AG10803 (cell line): ENCODE measurements at regions not wholly inside any gene's neighbourhood (a gene's known extent, or its start where the extent isn't known, plus 50 kb on each side); places are given as distances from the start of the nearest gene placed in this dataset.

Source experiments
- DNase-seq: peaks from one replicate; pipeline ENCODE4 v3.0.0; 2010; ENCODE audit warnings: low read depth
- H3K4me3 ChIP-seq: 2 replicates; pipeline ENCODE4 v1.5.1; 2011; ENCODE audit warnings: mild to moderate bottlenecking, low read length, control low read depth
- TF ChIP-seq, protein P1 (sequence below): conservative IDR thresholded peaks from 2 replicates; pipeline ENCODE4 v1.5.1; 2011; ENCODE audit warnings: mild to moderate bottlenecking, low read length, control low read depth, inconsistent platforms

DNA sequence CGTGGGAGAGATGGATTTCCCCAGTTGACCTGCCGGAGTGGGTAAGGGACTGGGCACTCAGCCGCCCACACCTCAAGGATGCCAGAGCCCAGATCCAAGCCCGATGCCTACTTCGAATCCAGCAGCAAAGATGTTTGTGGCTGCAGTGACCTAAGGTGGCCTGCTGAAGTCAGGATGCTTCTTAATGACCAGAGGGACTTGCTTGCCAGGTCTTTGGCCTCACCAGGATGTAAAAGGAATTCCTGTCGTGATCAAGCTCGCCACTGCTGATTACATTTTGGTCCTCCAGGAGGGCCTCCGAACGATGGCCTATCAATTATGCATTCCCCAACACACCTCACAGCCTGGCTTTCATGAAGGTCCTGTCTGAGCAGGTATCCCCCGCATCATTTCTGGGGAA lies 349.5 kb upstream of the ZMIZ1 start:
- no peak for DNase-seq
- TF ChIP-seq, protein P1, sequence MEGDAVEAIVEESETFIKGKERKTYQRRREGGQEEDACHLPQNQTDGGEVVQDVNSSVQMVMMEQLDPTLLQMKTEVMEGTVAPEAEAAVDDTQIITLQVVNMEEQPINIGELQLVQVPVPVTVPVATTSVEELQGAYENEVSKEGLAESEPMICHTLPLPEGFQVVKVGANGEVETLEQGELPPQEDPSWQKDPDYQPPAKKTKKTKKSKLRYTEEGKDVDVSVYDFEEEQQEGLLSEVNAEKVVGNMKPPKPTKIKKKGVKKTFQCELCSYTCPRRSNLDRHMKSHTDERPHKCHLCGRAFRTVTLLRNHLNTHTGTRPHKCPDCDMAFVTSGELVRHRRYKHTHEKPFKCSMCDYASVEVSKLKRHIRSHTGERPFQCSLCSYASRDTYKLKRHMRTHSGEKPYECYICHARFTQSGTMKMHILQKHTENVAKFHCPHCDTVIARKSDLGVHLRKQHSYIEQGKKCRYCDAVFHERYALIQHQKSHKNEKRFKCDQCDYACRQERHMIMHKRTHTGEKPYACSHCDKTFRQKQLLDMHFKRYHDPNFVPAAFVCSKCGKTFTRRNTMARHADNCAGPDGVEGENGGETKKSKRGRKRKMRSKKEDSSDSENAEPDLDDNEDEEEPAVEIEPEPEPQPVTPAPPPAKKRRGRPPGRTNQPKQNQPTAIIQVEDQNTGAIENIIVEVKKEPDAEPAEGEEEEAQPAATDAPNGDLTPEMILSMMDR: no peak
- no peak overlapping the region for H3K4me3 ChIP-seq

DNA sequence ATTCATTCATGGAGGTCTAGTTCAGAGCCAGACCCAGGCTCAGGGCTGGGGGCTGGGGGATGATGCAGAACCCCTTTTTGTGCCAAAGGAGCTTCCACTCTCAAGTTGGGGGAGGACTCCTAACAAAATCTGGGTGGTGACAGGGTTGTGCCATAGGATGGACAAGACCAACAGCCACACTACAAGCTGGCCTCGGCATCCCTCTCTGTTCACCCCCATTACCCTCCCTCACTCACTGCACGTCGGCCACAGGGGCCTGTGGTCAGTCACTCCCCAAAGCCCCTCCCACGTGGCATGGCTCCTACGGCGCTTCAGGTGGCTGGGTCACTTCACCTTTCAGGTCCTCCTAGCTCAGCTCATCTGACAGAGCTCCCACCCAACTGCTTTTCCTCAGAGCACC lies 348.7 kb upstream of the ZMIZ1 start:
- TF ChIP-seq, protein P1: no peak
- no peak for DNase-seq
- H3K4me3 ChIP-seq: no peak overlapping the region

DNA sequence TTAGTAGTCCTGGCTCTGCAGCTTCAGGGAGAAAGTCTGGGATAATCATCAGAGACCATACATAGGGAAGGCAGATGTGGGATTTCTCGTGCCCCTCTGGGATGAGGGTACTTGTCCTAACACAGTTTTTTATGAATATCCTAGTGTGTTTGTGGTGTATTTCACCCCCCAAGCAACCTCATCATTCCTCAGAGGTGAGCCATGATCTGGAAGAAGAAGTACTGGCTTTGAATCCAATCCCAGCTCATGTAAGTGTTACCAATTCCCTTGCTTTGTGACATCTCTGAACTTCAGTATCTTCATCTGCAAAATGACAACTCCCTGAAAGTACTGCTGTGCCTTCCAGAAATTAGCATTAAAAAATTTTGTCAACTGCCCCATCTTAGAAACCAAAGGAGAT lies 347.5 kb upstream of the ZMIZ1 start:
- H3K4me3 ChIP-seq: no peak overlapping the region
- peak; percentile 56 for DNase-seq
- TF ChIP-seq, protein P1: no peak

DNA sequence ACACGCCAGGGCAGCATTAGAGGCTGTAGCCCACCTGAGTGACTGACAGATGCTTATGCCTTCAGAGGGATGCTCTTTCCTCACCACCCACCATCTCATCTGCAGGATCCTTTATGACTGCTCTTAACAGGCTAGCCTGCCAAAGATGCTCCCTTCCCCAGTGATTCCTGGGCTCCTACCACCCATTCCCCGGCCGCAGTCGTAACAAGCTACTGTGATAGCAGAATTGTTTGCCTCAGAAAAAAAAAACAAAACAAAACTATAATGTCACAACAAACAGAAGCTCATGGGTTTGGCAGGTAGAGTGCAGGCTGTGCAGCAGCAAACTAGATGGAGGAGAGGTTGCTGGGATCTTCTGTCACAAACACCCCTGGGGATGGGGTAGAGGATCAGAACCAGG lies 343.9 kb upstream of the ZMIZ1 start:
- DNase-seq: no peak
- TF ChIP-seq, protein P1: no peak
- no peak overlapping the region for H3K4me3 ChIP-seq

DNA sequence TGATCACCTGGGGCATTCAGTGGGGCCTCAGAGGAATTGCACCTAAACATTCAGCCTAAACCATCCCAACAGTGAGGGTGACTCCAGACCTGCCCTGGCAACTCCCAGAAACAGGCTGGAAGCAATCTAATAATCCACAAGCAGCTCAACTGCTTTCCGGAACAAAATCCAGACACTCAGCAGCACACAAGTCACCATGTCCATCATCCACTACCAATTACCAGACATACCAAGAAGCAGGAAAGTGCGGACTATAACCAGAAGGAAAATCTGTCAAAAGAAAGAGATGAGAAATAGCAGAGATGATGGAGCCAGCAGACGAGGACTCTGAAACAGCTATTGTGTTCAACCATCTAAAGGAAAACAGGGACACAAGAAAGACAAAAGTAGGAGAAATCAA lies 342.6 kb upstream of the ZMIZ1 start:
- no peak for DNase-seq
- H3K4me3 ChIP-seq: no peak overlapping the region
- TF ChIP-seq, protein P1: no peak

DNA sequence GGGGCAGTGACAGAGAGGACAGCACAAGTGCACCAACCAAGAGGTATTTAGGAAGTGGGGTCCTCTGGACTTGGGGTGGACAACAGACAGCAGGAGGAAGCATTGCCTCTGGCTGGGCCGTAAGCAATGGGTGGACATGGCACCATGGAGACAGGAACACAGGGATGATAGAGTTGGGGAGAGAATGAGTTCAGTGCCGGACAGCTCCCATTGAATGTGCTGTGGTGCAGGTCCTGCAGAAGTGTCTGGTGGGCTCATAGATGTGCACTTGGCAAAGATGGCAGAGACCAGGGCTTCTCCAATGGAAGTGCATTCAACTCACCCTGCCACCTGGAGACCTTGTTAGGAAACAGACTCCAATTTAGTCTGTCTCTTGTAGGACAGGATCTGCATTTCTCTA lies 341.5 kb upstream of the ZMIZ1 start:
- DNase-seq: no peak
- TF ChIP-seq, protein P1: no peak
- H3K4me3 ChIP-seq: no peak overlapping the region

DNA sequence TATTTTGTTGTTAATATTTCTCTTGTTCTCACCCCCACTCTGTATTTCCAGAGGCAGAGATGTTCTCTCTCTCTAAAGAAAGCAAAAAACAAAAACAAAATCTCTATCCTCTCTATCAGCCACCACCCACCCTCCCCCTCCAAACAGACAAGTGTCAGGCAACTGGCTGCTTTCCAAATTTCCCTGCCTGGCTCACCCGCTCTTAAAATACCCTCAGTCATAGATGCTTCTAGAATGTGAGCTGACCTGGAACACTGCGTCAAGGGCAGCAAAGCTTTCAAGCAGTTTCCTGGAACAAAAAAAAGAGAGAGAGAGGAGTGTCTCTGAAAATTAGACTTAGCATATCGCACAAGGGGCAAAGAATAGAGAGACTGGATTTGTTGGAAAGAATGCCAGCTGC lies 341.0 kb upstream of the ZMIZ1 start:
- DNase-seq: no peak
- TF ChIP-seq, protein P1: no peak

More for the DNA sequence above, 341.0 kb upstream of the ZMIZ1 start:
- no peak overlapping the region for H3K4me3 ChIP-seq
